Skeletal muscle tissue (tissue), 3 donors: ENCODE measurements at regions not wholly inside any gene's neighbourhood (a gene's known extent, or its start where the extent isn't known, plus 50 kb on each side); places are given as distances from the start of the nearest gene placed in this dataset.
A peak's percentile ranks its signal among the peaks of the same experiment; 100 is the strongest.

Experiments used
- H3K27ac ChIP-seq: one replicate; pipeline ENCODE4 v1.7.0; 2013; ENCODE audit warnings: mild to moderate bottlenecking, low read depth, low read length, inconsistent platforms
- H3K27me3 ChIP-seq, 3 donors: one replicate each; pipeline ENCODE4 v1.7.0; 2013; ENCODE audit warnings: low read length in 3 of 3; ENCODE audit not compliant: control insufficient read depth in 3 of 3, insufficient read depth in 3 of 3
- H3K36me3 ChIP-seq, 3 donors: one replicate each; pipeline ENCODE4 v1.7.0; 2013; ENCODE audit warnings: low read length in 3 of 3; ENCODE audit not compliant: control insufficient read depth in 3 of 3, insufficient read depth in 3 of 3
- H3K4me1 ChIP-seq, 3 donors: one replicate each; pipeline ENCODE4 v1.7.0; 2013; ENCODE audit warnings: low read length in 3 of 3, mild to moderate bottlenecking in 3 of 3; ENCODE audit not compliant: control insufficient read depth in 3 of 3, insufficient read depth in 3 of 3
- H3K4me3 ChIP-seq, 3 donors: one replicate each; pipeline ENCODE4 v1.7.0; 2013; ENCODE audit warnings: low read length in 3 of 3
- H3K9ac ChIP-seq, 3 donors: one replicate each; pipeline ENCODE4 v1.7.0; 2013; ENCODE audit warnings: low read length in 3 of 3, mild to moderate bottlenecking in 3 of 3, moderate library complexity in 2 of 3, low read depth in 1 of 3
- H3K9me3 ChIP-seq, 3 donors: one replicate each; pipeline ENCODE4 v1.7.0; 2013; ENCODE audit warnings: low read length in 3 of 3; ENCODE audit not compliant: control insufficient read depth in 3 of 3
- donor health status: Osteomylitis.

DNA sequence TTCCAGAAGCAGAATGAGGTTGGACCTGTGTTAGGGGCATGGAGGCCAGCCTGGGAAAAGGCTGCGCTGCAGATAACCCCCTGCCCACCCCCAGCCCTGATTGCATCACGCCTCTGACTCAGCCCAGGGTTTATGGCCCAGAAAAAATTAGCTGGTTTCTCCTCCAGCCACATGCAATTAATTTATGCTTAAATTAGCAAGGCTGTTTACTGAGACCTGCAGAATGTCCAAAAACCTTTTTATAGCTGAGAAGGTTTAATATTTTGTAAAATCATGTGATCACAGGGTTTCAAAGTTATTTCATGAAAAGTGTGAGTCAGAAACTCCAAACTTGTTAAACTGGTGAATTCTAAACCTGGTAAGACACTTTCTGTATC is 123.1 kb upstream of the HDAC4 start:
- H3K36me3 ChIP-seq: no peaks in the 10 kb centered on the region
- no peak overlapping the region for H3K27ac ChIP-seq
- H3K27me3 ChIP-seq: peaks cover 0 to 5% (median 0%) of the 10 kb centered on the region in 3 donors
- H3K9ac ChIP-seq: no peak overlapping the region
- no peak overlapping the region for H3K4me3 ChIP-seq
- H3K9me3 ChIP-seq: no peaks in the 10 kb centered on the region
- H3K4me1 ChIP-seq: peaks cover 12 to 21% (median 20%) of the 10 kb centered on the region in 3 donors

DNA sequence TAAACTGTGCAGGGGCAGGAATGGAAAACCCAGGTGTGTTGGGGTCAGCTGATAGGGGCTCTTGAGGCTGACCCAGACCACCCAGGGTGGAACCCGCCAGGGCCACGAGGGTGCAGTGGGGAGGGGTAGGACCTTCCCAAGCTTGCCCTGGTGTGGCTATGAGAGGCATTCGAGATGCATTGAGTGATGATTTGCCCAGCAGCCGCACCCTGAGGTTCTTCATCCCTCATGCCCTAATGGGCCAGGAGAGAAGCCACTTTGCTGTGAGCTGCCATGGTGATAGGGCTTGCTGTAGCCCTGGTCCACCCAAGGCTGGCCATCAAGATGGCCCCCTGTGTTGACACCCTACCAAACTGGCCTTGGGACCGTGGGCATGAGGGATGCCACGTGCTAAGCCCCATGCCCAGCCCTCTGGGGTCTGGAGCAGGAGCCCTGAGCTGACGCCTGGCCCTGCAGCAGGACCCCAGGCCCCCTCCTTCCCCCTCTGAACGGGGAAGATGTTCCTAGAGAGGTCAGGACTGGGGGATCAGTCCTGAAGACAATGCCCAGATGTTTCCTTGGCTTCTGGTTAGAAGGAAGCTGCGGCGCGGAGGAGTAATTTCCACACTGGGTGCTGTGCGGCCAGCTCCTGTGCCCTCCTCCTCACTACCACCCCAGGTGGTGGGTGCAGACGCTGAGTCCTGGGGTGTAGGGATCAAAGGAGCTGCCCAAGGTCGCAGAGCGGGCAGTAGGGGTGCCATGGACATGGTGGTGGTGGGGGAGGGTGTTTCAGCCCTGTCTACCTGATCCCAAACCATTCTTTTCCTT is 122.5 kb upstream of the HDAC4 start:
- H3K27ac ChIP-seq: no peak overlapping the region

DNA sequence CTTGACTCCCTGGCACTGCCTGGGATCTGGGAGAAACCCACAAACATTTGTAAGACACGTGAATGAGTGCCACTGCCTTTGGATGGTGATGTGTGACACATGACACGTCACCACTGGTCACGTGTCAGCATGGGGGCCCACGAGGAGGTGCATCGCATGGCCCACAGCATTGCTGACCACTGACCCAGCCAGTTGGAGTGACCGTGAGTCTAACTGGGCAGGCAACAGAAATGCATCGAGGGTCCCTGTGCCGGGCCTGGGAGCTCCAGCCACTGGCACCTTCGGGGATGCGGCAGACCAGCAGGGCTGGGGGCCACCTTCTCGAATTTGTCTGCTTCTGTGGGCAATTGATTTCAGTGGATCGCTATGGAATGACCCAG is 121.9 kb upstream of the HDAC4 start:
- peaks cover 0 to 5% (median 0%) of the 10 kb centered on the region in 3 donors for H3K27me3 ChIP-seq
- peaks cover 12 to 26% (median 25%) of the 10 kb centered on the region in 3 donors for H3K4me1 ChIP-seq
- H3K9ac ChIP-seq: no peak overlapping the region
- H3K27ac ChIP-seq: no peak overlapping the region
- H3K4me3 ChIP-seq: no peak overlapping the region
- H3K36me3 ChIP-seq: no peaks in the 10 kb centered on the region
- H3K9me3 ChIP-seq: no peaks in the 10 kb centered on the region

More for the DNA sequence above, 122.5 kb upstream of the HDAC4 start:
- Histone ChIP-seq H3K4me3 (no peak overlapping the region), H3K9ac (no peak overlapping the region), H3K9me3 (no peaks in the 10 kb centered on the region), H3K27me3 (peaks cover 0 to 5% (median 0%) of the 10 kb centered on the region in 3 donors), H3K36me3 (no peaks in the 10 kb centered on the region), H3K4me1 (peaks cover 12 to 26% (median 24%) of the 10 kb centered on the region in 3 donors)

DNA sequence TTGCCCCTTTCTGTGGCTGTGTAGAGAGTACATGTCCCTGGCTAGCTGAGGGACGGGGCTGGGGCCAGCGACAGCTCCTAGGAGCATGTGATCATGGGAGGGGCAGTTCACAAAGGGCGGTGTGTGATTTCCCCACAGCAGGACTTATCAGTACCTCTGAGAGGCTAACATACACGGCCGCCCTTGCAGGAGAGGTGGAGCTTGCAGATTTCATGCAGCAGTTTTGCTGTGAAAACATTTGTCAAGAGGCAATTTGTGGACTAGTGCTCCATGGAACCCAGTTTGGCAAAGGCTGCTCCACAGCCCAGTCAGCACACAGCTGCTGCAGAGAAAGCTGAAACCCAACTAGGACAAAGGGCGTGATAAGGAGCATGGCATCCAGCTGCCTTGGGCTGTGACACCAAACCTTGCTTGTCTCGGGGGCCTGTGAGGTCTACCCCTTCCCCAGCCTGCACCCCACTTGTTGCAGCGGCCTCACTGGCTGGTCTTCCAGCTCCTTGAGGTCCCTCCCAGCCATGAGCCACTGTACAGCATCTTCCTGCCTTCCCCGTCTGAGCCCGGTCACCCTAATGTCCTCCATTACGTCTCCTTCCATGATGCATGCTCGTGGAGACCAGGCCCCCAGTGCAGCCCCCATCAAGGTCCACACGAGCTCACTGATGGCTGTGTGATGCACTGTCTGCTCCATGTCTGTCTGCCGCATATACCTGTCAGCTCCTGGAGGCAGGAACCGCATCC is 121.4 kb upstream of the HDAC4 start:
- H3K27me3 ChIP-seq: peaks cover 0 to 5% (median 0%) of the 10 kb centered on the region in 3 donors
- H3K27ac ChIP-seq: no peak overlapping the region
- peak overlapping the region in 1 of 3 donors; percentile 40 for H3K9ac ChIP-seq
- peaks cover 12 to 26% (median 25%) of the 10 kb centered on the region in 3 donors for H3K4me1 ChIP-seq
- H3K36me3 ChIP-seq: no peaks in the 10 kb centered on the region
- H3K9me3 ChIP-seq: no peaks in the 10 kb centered on the region
- peak overlapping the region in 1 of 3 donors; percentile 29 for H3K4me3 ChIP-seq

DNA sequence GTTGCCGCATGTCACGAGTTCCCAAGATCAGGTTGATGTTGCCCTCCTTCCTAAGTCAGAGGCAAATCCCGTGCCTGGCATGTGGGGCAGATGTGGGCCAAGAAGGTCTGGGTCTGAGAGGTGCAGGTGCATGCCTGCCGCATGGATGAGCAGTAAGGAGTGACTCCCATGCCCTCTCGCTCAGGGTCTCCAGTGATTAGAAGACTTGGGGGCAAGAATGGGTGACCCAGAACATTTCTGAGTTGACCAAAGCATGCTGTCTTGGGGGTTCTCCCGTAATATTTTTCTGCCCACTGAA is 120.6 kb upstream of the HDAC4 start:
- H3K9ac ChIP-seq: peak overlapping the region in 1 of 3 donors; percentile 40
- H3K4me3 ChIP-seq: no peak overlapping the region
- H3K9me3 ChIP-seq: no peaks in the 10 kb centered on the region
- no peak overlapping the region for H3K27ac ChIP-seq
- H3K27me3 ChIP-seq: peaks cover 0 to under 1% (median 0%) of the 10 kb centered on the region in 3 donors
- H3K4me1 ChIP-seq: peaks cover 12 to 26% (median 25%) of the 10 kb centered on the region in 3 donors
- H3K36me3 ChIP-seq: no peaks in the 10 kb centered on the region

DNA sequence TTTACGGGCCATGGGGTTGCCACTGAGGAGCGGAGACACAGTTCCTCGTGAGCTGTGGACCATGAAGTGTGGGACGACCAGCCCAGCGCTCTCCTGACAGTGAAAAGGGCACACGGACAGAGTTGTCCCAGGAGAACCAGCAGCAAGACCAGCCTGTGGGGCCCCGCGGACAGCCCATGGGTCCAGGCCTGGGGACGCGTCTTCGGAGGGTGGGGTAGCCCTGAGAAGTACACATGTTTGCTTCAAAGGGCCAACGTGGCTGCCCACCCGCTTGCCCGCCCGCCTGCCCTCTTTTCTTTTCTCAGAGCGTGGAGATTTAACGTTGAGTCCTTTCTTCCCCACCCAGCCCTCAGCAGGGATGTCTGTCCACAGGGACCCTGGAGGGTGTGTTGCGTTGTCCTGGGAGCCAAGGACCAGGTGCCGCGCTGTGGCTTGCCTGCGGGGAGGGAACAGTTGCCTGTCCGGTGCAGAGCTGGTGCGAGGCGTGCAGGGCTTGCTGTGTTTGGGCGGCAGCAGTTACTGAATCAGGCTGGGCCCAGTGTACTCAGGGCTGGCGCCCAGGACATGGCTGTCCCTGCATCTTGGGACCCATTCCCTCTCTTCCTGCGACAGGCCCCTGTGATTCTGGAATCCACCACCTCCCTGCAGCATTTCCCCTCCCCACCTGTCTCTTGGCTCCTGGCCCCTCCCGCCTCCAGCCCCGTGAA is 120.1 kb upstream of the HDAC4 start:
- Histone ChIP-seq H3K36me3 (no peaks in the 10 kb centered on the region), H3K27me3 (no peaks in the 10 kb centered on the region), H3K4me3 (no peak overlapping the region), H3K9me3 (no peaks in the 10 kb centered on the region), H3K27ac (no peak overlapping the region), H3K9ac (no peak overlapping the region), H3K4me1 (peaks cover 12 to 26% (median 25%) of the 10 kb centered on the region in 3 donors)

DNA sequence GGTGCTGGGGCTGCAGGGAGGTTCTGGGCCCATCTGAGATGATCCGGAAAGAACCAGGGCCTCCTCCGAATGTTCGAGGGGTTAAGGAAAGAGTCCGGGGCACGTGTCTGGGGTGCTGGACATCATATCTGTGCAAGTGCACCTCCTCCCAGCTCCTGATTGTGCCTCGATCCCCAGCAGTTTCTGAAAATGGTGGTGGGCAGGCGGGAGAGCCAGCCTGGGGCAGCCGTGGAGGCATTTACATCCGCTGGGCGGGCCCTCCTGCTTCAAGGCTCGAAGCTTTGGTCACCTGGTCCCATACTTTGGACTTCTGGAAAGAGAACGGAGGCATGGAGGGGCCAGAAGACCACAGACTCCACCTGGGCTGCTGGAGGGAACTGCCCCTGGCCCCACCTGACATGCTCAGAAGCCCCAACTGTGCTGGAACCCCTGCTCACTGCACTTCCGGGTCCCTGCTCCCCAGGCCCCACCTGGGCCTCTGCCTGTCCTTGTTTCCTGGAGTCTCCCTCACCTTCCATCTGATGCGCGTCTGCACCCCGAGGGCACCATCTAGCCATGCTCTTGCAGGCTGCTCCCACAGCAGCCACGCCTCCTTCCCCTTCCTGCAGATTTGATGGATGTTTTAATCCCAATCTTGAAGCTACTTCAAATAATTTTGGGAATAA is 119.2 kb upstream of the HDAC4 start:
- Histone ChIP-seq H3K4me3 (no peak overlapping the region), H3K36me3 (no peaks in the 10 kb centered on the region), H3K4me1 (peaks cover 12 to 26% (median 25%) of the 10 kb centered on the region in 3 donors), H3K27ac (no peak overlapping the region), H3K9ac (no peak overlapping the region), H3K9me3 (no peaks in the 10 kb centered on the region), H3K27me3 (peaks cover 0 to 3% (median 3%) of the 10 kb centered on the region in 3 donors)

DNA sequence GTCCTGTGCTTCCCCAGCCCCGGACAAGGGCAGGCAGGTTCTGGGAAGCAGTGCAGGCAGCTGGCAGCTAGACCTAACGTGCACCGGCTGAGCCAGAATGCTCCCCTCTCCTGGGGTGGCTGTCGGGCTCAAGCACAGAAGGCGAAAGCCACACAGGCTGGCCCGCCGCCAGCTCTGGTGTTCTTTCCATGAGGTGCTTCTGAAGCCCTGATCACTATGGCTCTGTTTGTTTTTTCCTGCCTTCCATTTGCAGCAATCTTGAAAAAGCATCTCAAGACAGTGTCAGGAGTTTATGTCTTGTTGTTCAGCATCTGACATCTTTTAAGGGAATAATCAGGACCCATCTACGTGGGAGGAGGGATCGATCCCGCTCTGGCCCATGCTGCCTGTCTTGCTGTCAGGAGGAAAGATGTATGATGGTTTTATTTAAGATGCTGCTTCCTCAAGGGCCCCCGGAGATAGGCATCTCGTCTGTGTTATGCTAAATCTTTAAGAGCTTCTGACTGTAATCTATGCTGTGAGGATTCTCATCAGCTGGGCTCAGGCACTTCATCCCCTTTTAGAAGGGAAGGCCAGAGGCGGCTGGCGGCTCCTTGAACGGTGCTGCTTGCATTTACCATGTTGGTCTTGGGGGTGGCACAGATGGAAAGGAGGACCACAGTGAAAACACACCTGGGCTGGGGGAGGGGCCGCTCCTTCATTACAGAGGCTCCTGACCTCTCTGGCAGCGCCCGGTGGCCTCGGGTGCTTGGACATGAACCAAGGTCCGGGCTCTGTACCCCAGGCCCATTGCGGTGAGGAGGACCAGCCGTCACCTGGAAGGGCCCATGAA is 118.5 kb upstream of the HDAC4 start:
- no peak overlapping the region for H3K27ac ChIP-seq
- no peaks in the 10 kb centered on the region for H3K9me3 ChIP-seq
- peaks cover 0 to 5% (median 3%) of the 10 kb centered on the region in 3 donors for H3K27me3 ChIP-seq
- no peak overlapping the region for H3K4me3 ChIP-seq
- no peaks in the 10 kb centered on the region for H3K36me3 ChIP-seq
- H3K4me1 ChIP-seq: peaks cover 12 to 26% (median 25%) of the 10 kb centered on the region in 3 donors
- peak overlapping the region in 1 of 3 donors; percentile 33 for H3K9ac ChIP-seq
